ENCODE measurements at regions not wholly inside any gene's neighbourhood (a gene's known extent, or its start where the extent isn't known, plus 50 kb on each side); places are given as distances from the start of the nearest gene placed in this dataset.

DNA sequence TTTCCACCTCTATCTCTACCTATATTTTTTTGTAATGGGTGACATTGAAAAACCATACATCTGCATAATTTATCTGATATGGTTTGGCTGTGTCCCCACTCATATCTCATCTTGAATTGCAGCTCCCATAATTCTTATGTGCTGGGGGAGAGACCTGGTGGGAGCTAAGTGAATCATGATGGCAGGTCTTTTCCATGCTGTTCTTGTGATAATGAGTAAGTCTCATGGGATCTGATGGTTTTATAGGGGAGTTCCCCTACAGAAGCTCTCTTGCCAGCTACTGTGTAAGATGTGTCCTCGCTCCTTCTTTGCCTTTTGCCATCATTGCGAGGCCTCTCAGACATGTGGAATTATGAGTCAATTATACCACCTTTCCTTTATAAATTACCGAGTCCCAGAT is 551.0 kb upstream of the ANO5 start:
- H3K27ac ChIP-seq (ENCODE audit: extremely low read depth, low read depth, low read length) = no peak overlapping the region

More for the DNA sequence above, 551.0 kb upstream of the ANO5 start:
- BruUV-seq (replicated peaks) = no TSS peak
- 0% methylated on average over 3 of the region's 3 CpGs for WGBS (ENCODE audit: insufficient coverage, low coverage, missing lambda C conversion rate)
- Histone ChIP-seq H4K20me1 (replicated peaks; ENCODE audit: control insufficient read depth, insufficient read depth, low read length) (no peaks in the 10 kb centered on the region), H3K9me3 (replicated peaks; ENCODE audit: control insufficient read depth, insufficient read depth, low read depth, low read length) (no peaks in the 10 kb centered on the region), H3K4me2 (ENCODE audit: insufficient read depth, low read length) (no peak overlapping the region), H3K9me1 (ENCODE audit: control insufficient read depth, insufficient read depth, low read length) (no peaks in the 10 kb centered on the region), H3K79me2 (ENCODE audit: control insufficient read depth, insufficient read depth, low read length) (no peaks in the 10 kb centered on the region), H3K4me3 (no peak overlapping the region), H3K9ac (ENCODE audit: insufficient read depth in 1 of 2, low read depth in 2 of 2, low read length in 2 of 2) (no peak overlapping the region), H2AFZ (ENCODE audit: low read depth, low read length) (no peak overlapping the region), H3K27me3 (ENCODE audit: control insufficient read depth in 2 of 2, insufficient read depth in 2 of 2, low read length in 2 of 2) (no peaks in the 10 kb centered on the region), H3K4me1 (replicated peaks in 1 of 2; ENCODE audit: control insufficient read depth in 2 of 2, insufficient read depth in 2 of 2, low read length in 2 of 2) (no peaks in the 10 kb centered on the region), H3K36me3 (ENCODE audit: control insufficient read depth, insufficient read depth, low read length) (no peaks in the 10 kb centered on the region)
- intact Hi-C loops (cut with micrococcal nuclease) (no loop called here), in situ Hi-C loops (cut with MboI) (no loop called here)
- FAIRE-seq = no peak
- ChIA-PET CTCF (ENCODE audit: low intra/inter-chr PET ratio) (no interaction called here), POLR2A (no interaction called here)
- no peak for DNase-seq (ENCODE audit: extremely low read depth in 1 of 4, low spot score in 3 of 4)
- no peak for ATAC-seq
- TF ChIP-seq ZNF41 (CRISPR knock-in tag; conservative IDR thresholded peaks at IDR 0.05) = no peak
- TF ChIP-seq TFAM (CRISPR knock-in tag; conservative IDR thresholded peaks at IDR 0.05) = no peak
- no peak for TF ChIP-seq CAMTA2 (CRISPR knock-in tag; conservative IDR thresholded peaks at IDR 0.05)
- TF ChIP-seq, protein P1, sequence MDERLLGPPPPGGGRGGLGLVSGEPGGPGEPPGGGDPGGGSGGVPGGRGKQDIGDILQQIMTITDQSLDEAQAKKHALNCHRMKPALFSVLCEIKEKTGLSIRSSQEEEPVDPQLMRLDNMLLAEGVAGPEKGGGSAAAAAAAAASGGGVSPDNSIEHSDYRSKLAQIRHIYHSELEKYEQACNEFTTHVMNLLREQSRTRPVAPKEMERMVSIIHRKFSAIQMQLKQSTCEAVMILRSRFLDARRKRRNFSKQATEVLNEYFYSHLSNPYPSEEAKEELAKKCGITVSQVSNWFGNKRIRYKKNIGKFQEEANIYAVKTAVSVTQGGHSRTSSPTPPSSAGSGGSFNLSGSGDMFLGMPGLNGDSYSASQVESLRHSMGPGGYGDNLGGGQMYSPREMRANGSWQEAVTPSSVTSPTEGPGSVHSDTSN (CRISPR knock-in tag; IDR thresholded peaks at IDR 0.05; ENCODE audit: low read depth) = no peak
- TF ChIP-seq, protein P1 (tag; conservative IDR thresholded peaks at IDR 0.05; ENCODE audit: low read depth) = no peak
- TF ChIP-seq ZNF764 (CRISPR knock-in tag; IDR thresholded peaks at IDR 0.05; ENCODE audit: low read depth) = no peak
- no peak for TF ChIP-seq CHD2 (IDR thresholded peaks at IDR 0.05; ENCODE audit: low read depth, low read length)
- TF ChIP-seq, protein P2, sequence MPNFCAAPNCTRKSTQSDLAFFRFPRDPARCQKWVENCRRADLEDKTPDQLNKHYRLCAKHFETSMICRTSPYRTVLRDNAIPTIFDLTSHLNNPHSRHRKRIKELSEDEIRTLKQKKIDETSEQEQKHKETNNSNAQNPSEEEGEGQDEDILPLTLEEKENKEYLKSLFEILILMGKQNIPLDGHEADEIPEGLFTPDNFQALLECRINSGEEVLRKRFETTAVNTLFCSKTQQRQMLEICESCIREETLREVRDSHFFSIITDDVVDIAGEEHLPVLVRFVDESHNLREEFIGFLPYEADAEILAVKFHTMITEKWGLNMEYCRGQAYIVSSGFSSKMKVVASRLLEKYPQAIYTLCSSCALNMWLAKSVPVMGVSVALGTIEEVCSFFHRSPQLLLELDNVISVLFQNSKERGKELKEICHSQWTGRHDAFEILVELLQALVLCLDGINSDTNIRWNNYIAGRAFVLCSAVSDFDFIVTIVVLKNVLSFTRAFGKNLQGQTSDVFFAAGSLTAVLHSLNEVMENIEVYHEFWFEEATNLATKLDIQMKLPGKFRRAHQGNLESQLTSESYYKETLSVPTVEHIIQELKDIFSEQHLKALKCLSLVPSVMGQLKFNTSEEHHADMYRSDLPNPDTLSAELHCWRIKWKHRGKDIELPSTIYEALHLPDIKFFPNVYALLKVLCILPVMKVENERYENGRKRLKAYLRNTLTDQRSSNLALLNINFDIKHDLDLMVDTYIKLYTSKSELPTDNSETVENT (CRISPR knock-in tag; IDR thresholded peaks at IDR 0.05) = no peak
- TF ChIP-seq ZNF76 (CRISPR knock-in tag; IDR thresholded peaks at IDR 0.05; ENCODE audit: borderline replicate concordance) = no peak
- TF ChIP-seq, protein P3, sequence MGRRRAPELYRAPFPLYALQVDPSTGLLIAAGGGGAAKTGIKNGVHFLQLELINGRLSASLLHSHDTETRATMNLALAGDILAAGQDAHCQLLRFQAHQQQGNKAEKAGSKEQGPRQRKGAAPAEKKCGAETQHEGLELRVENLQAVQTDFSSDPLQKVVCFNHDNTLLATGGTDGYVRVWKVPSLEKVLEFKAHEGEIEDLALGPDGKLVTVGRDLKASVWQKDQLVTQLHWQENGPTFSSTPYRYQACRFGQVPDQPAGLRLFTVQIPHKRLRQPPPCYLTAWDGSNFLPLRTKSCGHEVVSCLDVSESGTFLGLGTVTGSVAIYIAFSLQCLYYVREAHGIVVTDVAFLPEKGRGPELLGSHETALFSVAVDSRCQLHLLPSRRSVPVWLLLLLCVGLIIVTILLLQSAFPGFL (CRISPR knock-in tag; IDR thresholded peaks at IDR 0.05) = no peak
- no peak for TF ChIP-seq ZNF79 (CRISPR knock-in tag; IDR thresholded peaks at IDR 0.05; ENCODE audit: low read depth)
- no peak for TF ChIP-seq SMAD2 (IDR thresholded peaks at IDR 0.05; ENCODE audit: low read depth, low read length)
- no peak for TF ChIP-seq FOXJ2 (tag; IDR thresholded peaks at IDR 0.05)
- no peak for TF ChIP-seq KLF1 (tag; IDR thresholded peaks at IDR 0.05)
- no peak for TF ChIP-seq CTBP1 (IDR thresholded peaks at IDR 0.05; ENCODE audit: borderline replicate concordance)
- TF ChIP-seq, protein P4, sequence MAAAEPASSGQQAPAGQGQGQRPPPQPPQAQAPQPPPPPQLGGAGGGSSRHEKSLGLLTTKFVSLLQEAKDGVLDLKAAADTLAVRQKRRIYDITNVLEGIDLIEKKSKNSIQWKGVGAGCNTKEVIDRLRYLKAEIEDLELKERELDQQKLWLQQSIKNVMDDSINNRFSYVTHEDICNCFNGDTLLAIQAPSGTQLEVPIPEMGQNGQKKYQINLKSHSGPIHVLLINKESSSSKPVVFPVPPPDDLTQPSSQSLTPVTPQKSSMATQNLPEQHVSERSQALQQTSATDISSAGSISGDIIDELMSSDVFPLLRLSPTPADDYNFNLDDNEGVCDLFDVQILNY (CRISPR knock-in tag; IDR thresholded peaks at IDR 0.05) = no peak
